Right kidney (tissue), 1 donor: ENCODE measurements at regions not wholly inside any gene's neighbourhood (a gene's known extent, or its start where the extent isn't known, plus 50 kb on each side); places are given as distances from the start of the nearest gene placed in this dataset.
"Not testable (repeated sequence)": the region's sequence is repeated elsewhere in the genome, so short reads cannot be mapped to it uniquely, and the experiment has no call there.

Experiments
- DNase-seq: peaks from one replicate; pipeline ENCODE4 v3.0.0-alpha.2; 2016

DNA sequence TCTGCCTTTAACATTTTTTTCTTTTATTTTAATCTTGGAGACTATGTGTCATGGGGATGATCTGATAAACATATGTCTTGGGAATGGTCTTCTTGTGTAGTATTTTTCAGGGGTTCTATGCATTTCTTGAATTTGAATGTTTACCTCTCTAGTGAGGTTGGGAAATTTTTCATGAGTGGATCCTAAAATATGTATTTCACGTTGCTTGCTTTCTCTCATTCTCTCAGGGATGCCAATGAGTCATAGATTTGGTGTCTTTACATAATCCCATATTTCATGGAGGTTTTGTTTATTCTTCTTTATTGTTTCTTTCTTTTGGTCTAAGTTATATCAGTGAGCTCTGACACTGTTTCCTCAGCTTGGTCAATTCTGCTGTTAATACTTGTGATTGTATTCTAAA, 1237.2 kb downstream of the PLA2G4A start:
- no peak for DNase-seq

DNA sequence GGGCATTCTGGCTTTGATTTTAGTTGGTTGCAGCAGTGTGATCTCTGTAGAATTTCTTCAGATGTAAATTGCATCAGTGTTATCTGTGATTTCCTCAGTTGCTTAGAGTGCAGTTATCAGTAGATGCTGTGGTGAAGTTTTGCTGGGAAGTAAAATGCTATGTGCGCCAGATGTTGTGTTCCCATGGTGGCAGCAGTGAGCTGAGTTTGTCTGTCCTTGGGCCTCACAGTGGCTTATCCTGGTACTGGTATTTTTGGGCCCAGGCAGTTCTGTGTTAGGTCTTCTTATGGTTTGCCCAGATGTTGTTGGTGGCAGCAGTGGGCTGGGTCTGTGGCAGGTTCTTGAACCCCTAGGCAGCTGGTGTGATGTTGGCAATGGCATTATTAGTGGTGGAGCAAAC, 1242.1 kb downstream of the PLA2G4A start:
- no peak for DNase-seq

DNA sequence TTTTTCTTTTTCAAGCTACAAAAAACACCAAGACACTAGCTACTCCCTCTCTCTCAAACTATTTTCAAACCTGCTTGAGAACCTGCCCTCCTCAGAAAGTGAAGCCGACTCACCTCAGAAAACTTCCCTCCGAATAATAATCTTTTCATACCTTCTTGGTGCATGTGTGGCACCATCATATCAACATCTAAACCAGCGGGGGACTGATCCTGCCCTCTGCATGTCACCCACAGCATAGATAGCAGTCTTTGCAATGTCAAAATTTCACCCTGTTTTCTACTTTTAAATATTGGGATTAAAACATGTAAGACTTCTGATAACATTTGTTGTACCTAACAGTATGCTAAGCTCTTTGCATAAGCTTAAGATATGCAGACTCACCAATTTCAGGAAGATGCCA, 1260.3 kb downstream of the PLA2G4A start:
- no peak for DNase-seq

DNA sequence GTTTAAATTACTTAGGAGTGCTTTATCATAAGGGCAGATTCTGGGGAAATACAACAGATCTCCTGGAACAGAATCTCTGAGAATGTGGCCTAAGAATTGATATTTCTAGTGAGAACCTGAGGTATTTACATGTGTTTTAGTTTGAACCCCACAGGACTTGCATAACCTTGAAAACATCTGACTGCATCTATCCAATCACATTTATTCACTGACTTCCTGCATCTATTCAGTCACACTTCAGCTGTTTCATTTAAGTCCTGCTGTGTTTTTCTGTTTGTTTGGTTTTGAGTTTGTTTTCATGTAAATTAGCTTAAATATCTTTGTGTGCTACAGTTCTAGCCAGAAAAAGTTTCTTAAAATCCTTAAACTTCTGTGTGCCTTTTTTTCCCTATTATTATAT, 1260.7 kb downstream of the PLA2G4A start:
- DNase-seq, result no peak

DNA sequence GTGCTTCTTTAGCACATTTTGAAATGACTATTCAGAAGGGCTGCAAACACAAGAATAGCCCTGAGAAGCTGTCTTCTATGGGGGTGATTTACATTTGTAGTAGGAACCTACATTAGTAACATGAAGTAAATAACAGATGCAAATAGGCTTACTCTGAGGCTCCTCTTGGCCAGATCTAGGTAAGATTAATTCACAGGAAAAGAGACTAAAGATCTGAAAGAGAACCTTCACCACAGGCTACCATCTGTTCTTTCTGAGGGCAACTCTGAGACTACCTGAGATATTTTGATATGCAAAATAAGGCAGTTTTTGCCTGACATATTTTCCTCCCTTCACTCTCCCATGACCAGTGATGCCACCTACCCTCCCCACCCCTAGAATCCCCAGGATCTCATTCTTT, 1267.8 kb downstream of the PLA2G4A start:
- no peak for DNase-seq

DNA sequence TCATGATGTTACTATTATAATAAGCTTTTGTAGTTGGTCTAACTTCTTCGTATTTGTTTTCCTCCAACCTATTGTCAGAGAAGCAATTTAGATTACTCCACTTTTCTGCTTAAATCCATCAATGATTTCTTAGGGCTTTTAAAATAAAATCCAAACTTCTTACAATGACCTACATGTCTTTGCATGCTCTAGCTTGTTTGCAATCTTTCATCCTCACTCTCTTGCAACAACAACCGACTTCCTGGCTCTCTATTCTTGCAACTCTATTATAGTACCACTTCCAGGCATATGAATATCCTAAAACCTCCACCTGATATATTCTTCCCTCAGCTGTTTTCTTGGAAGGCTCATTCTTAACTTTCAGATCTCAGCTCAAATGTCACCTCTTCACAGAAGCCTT, 1288.7 kb downstream of the PLA2G4A start:
- no peak for DNase-seq

DNA sequence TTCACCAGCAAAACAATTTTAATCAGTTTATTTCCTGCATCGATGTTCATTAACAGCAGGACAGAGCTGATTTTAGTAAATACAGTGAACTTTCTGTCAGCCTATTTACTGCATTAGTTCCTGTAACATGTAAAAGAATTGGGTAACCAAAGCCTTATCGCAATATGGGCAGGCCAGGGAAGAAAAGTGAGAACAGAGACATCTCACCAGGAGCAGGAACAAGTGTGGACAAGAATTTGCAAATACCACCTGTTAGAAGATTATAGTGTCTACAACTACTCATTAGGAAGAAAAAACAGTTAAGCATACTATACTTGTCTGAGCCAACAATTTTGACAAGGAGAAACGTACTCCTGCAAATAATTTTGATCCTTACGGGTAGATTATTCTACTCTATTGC, 1293.9 kb downstream of the PLA2G4A start:
- DNase-seq, result no peak

DNA sequence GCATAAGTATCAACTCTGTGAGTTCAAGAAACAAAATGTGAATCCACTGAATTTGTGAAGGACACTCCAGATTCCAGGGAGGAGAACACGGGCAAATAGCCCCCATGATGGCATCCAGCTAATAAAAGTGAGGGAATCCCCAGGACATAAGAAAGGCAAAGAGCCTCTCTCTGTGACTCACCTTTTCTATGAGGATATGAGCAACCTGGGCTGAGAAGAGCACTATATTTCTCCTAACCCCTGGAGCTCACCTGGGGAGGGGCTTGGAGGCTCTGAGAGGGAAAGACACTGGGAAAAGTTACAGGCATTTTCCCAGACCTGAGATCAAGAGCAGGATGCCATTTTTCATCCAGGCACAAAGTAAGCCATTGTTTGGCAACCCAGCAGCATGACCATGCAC, 1298.8 kb downstream of the PLA2G4A start:
- DNase-seq, result no peak

DNA sequence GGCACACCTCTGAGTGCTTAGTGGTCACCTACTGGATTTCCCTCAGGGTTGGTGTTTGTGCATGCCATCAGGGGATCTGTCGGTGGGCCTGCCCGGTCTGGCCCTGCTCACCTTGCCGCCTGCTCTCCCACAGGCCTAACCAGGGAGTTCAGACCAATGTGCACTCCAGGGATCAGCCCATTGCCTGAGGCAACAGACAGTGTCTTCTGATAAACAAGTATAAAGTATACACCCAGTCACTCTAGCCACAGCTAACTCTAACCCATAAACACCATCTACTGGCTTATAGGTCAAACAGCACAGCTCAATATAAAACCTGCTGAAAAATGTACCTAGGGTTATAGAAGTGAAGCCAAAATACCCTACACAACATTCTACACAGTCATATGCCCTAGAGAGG, 1300.0 kb downstream of the PLA2G4A start:
- no peak for DNase-seq

DNA sequence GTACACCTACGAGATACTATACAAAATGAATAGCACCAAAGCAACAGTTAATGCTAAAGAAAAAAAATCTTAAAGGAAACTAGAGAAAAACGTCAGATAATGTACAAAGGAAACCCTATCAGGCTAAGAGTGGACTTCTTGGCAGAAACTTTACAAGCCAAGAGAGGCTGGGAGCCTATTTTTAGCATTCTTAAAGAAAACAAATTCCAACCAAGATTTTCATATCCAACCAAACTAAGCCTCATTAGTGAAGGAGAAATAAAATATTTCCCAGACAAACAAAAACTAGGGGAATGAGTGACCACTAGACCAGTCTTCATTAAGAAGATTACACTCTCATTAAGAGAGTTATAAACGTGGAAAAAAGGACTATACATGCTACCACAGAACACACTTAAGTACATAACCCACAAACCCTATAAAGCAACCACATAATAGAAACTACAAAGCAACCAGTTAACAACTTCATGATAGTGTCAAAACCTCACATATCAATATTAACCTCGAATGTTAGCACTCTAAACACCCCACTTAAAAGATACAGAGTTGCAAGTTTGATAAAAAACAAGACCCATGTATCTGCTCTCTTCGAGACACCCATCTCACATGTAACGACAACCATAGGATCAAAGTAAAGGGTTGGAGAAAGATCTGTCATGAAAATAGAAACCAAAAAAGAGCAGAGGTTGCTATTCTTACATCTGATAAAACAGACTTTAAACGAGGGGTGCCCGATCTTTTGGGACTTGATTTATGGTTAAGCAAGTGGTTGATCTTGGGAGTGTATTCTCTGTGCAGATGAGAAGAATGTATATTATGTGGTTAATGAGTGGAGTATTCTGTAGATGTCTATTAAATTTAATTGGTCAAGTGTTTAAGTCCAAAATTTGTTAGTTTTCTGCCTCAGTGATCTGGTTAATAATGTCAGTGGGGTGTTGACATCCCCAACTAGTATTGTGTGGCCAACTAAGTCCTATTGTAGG, 1301.4 kb downstream of the PLA2G4A start:
- DNase-seq, result no peak

DNA sequence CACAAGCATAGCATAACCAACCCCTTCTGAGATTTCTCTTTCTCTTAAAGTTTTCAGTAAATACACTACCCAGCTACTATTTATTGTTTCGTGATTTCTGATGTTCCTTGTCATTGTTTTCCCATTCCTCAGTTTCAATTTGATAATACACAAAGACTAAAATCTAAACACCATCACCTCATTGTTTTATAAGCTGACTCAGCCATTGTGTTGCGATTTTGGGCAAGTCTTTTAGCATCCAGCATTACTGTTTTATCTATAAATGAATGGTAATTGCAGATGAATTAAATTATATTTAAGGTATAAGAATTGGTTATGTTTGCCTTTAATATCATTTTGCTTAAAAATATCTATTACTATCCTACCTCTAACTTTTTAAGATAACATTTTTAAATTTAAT, 1308.5 kb downstream of the PLA2G4A start:
- no peak for DNase-seq

DNA sequence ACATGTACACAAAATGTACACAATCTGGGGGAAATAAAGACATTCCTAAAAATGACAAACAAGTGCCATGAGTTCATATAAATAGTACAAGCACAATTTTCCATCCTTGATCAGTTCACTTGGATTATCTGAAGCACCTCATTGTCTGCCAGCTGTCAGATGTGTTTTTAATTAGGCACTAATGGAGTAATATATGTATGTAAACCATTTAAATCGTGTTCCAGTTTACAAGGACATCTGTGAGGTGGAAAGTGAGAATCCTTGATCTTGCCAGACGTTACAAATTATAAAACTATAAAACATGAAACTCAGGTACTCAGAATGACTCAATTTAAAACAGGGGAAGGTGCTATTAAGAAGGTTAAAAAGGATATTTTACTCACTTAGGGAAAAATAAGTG, 1312.2 kb downstream of the PLA2G4A start:
- DNase-seq, result no peak

DNA sequence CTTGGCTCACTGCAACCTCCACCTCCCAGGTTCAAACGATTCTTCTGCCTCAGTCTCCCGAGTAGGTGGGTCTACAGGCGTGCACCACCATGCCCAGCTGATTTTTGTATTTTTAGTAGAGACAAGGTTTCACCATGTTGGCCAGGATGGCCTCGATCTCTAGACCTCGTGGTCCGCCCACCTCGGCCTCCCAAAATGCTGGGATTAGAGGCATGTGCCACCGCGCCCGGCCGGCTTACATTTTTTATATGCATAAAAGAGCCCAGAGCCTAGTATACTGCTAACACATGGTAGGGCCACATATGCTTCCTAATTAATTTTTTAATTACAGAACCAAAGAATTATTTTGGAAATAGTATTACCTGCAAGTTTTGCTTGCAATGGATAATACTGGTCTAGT, 1325.4 kb downstream of the PLA2G4A start:
- no peak for DNase-seq

DNA sequence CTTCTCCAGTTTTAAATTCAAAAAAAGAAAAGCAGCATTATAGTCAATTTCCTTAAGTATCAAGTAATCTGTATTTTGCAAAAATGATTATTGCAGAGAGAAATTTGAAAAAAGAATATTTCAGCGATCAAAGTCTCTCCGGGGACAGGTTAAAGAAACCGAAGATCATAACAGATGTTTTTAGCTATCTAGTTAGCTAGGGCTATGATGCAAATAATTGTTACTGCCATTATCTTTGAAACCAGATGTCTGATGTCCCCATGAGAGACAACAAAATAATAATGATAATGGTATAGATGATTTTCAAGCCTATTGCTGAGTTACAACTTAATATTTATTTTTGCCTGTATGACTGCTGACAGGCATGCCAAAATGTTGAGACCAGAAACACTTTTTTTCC, 1326.0 kb downstream of the PLA2G4A start:
- DNase-seq, result no peak

DNA sequence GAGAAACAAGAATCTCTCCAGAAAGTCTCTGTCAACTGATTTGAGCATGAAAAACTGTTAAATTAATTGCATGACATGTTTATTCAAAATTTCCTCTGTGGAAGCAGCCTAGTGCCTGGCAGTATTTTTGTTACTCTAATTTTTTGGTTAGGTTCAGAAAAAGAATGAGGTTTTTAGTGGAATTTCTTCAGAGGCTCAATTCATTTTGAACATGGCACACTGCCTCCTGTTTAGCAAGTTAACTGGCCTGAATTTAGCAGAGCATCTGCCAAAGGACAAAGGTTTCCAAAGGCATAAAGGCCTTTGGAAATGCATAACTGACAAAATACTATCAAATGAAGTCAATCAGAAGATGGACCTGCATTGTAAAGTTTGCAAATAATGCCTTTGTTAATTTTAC, 1326.5 kb downstream of the PLA2G4A start:
- no peak for DNase-seq

DNA sequence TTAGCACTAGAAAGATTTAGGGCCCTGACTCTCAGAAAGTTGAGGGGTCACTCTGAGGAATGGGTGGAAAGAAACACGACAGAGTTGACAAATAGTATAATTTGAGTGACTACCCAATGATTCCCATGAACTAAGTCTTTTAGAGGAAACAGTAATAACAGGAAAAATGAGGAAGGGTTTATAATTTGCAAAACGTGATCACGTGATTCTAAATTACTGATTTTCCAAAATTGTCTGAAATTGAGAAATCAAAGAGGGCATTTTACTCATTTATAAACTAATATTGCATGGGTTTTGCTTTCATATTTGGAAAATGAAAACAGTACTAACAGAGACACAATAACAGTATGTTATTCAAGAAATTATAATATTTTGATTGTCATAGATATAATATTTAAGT, 1335.7 kb downstream of the PLA2G4A start:
- no peak for DNase-seq

DNA sequence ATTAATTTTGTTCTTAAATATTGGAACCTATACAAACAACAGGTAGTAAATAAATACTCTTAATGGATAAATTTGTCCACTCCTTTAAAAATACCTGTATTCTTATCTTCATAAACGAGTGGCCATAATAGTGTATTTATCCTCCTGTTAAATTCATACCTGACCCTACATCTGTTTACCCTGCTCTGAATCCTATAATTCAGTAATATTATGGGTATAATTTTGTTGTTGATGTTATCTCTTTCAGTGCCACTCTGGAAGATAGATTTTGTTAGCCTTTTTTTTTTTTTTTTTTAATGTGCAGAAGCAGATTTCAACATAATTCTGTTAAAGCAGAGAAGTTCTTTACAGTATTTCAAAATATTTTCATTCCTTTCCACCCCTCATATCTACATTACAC, 1337.9 kb downstream of the PLA2G4A start:
- DNase-seq, result no peak

DNA sequence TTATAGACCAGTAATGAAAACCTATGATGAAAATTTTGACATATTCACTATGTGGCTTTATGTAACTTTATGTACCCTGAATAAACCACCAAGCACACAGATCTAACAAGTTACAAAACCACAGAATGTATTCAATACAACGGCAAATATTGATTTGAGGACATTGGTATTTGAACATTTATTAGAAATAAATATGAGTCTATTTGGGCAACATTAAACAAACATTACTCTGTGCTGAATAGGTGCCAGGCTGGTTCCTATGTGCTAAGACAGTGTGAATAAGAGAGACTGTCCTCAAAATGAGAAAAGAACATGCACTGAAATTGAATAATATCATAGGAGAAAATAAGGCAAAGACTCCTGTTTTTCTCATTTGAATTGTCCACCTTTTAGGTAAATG, 1341.2 kb downstream of the PLA2G4A start:
- no peak for DNase-seq

DNA sequence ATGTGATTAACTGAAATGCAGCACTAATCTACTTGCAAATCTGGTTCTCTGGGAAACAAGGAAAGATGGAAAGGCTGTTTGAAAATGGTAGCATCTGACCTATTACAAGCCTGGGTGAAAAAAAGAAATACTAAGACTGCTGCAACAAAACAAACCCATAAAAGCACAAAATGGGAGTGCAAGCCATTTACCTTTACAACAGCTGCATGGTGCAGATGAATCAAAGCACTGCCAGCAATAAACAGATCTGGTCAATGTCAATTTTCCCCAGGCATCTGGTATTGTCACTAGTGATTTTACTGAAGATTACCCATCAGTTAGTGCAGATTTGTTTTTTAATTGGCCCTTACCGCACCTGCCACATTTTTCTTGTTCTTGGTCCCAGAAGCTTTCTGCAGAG, 1341.7 kb downstream of the PLA2G4A start:
- DNase-seq, result no peak

DNA sequence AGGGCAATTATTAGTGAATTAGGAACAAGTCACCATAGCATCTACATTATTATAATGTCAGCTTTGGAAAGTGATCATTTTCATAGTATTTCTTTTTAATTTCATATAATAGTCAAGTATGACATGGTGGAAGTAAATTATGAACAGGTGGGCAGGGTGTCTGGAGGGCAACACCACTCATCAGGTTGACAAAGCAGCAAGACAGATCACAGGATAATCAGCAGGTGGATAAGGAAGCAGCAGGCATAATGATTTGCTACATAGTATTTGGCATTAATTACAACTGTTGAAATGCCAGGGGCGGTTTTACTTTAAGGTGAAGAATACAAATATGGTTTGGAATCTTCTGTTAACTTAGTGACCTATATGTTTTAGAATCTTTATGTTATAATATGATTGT, 1342.2 kb downstream of the PLA2G4A start:
- DNase-seq, result no peak

DNA sequence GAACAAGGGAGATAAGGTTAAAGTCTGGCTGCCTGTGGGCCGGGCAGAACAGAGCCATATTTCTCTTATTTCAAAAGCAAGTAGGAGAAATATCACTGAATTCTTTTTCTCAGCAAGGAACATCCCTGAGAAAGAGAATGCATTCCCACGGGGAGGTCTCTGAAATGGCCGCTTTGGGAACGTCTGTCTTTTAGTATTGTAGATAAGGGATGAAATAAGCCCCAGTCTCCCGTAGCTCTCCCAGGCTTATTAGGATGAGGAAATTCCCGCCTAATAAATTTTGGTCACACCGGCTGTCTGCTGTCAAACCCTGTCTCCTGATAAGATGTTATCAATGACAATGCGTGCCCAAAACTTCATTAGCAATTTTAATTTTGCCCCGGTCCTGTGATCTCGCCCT, 1353.3 kb downstream of the PLA2G4A start:
- not testable (repeated sequence) for DNase-seq

DNA sequence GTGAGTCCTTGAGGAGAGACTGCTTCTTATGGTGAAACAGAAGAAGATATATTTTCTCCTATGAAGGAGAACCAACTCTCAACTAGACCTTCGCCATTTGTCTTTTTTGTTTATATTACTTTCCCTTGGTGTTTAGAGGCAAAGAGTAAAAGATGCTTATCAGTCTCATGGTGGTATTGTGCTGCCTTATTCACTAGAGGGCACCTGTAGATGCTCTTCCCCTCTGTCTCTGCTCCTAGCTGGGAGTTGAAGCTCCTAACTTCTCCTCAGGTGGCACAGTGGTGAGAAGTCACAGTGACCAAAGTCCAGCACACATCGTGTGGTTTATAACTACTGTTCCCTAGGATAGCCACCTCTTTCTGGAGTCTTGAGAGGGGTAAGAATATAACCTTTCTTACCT, 1359.6 kb downstream of the PLA2G4A start:
- no peak for DNase-seq

DNA sequence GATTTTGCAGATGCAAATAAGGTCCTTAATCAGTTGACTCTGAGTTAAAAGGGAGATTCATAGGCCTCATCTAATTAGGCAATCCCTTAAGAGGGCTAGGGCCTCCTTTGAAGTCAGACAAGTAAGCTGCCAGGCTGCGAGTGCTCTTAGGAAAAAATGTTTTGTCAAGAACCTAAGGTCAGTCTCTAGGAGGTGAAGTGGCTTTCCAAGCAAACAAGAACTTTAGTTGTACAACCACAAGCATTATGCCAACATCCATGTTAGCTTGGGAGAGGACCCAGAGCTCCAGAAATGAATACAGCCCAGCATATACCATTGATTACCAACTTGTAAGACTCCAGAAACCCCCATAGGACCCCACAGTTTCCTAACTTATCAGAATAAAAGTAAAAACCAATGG, 1366.2 kb downstream of the PLA2G4A start:
- DNase-seq, result no peak

DNA sequence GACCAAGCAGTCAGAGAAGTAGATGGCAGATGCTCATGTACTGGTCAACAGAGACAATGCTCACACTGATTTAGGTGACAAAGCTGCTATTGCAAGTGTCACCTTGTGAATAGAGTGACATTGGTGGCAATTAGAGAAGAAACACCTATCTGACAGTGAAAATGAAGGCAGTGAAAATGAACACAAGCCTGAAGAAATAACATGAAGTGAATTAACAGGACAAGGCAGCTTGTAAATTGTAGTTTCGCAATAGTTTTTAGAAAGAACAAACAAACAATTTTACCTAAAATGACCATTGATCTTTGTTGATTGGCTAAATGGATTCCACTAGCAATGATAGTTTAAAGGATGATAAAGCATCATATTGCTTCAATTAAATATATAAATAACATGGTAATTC, 1389.5 kb downstream of the PLA2G4A start:
- DNase-seq, result no peak

DNA sequence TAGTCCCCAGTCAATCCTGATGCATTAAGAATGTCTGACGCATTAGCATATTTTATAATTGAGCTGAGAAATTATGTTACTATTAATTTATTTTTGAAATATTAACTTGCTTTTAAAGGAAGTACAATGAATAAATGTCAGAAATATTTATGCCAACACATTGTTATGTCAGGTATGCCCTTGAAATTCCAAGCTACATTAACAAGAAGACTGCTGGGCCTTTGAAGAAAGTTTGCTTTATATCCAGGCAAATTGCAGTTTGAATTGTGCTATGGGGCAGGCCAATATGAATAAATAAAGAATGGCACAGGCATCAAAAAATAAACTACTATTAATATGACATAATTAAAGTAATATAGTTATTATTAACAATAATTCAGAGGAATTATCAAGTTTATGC, 1391.3 kb downstream of the PLA2G4A start:
- DNase-seq, result no peak
